ENCODE measurements at regions not wholly inside any gene's neighbourhood (a gene's known extent, or its start where the extent isn't known, plus 50 kb on each side); places are given as distances from the start of the nearest gene placed in this dataset.
"Not testable (repeated sequence)": the region's sequence is repeated elsewhere in the genome, so short reads cannot be mapped to it uniquely, and the experiment has no call there.

DNA sequence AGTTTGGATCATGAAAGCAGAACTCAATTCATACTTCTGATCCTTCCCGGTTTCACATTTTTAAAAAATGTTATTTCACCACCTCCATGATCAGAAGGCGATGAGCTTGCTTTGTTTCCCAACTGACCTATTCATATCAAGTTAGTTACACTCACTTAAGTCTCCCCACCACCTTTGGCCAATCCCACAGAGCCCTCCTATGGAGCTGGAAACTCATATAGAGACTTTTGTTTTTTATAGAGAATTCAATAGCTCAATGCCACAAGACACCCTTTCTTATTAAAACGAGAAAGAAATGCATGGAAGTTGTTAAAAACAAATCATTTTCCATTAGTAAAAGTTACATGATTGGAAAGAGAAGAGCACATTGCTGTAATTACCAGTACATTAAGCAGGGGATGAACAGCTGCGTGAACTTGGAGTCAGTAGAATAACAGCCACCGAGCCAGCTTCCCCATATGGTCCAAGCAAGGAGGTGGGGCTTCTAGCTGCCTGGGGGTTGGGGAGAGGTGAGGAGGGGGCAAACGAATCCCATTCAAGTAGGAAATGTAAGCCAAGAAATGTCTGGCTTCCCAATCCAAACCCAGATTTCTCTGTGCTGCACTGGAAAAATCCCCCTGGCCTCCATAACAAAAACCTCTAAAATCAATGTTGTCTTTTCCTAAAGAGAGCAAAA lies 614.5 kb downstream of the IRS1 start:
- no peak for DNase-seq

DNA sequence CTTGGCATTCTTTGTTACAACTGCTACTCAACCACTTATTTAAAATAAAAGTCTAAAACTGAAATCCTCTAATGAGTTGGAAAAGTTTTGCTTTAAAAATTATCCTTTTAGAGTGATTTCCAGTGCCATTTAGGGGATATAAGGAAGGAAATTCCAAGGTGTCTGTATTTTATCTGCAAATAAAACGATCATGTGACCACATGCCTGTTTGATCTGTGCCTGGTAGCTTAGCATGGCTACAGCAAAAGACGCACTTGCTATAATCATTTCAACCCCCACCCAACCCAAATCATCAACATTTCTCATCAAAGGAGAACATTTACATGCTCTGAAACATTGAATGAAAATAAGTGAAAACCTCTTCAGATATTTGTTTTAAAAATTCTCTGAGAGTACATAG lies 615.1 kb downstream of the IRS1 start:
- DNase-seq, result no peak

DNA sequence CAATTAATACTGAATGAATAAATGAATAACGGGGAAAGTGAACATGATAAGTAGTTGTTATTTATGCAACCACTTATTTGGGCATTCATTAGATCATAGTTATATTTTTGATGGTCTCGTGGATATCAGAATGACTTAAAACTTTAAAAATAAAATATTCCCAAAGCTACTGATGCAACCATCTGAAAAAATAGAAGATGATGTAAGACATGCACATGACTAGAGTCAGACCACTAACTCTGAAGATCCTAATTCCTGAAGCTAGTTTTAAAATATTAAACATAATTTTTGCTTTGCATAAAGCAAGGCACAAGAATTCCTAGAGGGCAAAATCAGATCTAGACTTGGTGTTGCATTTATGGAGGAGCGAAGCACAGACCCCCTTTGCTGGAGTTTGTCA lies 616.1 kb downstream of the IRS1 start:
- no peak for DNase-seq

DNA sequence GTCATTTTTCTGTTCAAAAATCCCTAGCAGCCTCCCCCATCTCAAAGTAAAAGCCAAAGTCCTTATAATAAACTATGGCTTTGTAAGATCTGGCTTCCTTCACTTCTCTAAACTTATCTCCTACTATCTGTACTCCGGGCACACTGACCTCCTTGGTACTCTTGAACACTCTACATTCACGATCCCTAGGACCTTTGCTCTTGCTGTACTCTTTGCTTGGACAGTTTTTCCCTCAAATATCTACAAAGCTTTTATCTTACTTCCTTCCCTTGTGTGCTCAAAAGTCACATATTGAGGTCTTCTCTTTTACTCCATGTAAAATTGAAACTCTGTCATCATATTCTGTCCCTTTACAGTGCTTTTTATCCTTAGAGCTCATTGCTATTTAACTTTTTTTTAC lies 616.6 kb downstream of the IRS1 start:
- DNase-seq, result no peak

DNA sequence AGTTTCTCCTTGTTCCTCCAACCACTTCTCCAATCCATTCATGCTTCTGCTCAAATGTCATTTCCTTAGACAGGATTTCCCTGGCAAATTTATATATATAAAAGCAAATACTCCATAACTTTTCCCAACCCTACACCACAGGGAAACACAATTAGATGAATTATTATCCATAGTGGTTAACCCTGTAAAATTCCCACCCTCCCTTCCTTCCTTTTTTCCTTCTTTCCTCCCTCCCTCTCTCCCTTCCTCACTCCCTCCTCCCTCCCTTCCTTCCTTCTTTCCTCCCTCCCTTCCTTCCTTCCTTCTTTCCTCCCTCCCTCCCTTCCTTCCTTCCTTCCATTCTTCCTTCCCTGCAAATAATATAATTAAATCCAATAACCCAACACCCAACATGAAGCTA lies 617.7 kb downstream of the IRS1 start:
- no peak for DNase-seq

DNA sequence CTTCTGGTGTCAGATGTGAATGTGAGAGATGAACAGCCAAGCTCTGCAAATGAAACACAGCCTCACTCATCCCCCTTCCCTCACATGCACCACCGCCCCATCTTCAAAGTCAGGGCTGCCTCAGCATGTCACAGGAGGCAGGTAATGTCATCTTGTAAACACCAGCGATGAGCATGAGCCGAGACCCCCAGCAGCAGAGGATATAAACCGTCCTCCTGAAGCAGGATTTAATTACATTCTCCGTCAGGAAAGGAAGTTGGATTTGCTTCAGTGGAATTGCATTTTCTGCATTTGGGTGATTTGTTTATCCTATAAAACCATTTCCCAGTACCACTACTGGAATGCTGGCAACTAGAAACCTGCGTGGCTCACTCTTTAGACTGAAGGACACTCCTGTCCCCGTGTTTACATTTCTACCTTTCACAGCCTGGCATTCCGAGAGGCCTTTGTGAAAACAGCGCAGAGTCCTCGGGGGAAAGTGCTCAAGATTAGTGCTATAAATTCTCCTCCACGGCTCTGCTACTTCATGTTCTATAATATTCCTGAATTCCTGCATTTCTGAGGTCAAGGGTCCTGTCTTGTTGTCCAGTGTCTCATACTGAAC lies 619.2 kb downstream of the IRS1 start:
- DNase-seq, result no peak

DNA sequence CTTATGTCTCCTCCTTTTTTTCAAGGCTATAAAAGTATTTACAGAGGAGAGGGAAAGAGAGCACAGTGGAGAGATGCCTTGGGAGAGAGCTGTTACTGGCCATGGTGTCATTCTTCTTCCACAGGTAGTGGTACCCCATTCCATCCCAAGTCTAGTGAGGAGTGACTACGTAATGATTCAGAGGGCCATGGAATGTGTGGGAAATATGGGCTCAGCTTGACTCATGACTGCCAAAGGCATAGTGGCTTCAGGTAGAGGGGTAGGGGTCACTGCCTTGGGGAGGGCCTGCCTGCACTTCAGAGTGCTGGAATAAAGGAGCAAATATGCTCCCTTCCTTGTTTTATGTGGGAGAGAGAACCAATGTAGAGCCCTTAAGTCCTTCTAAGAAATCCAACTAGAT lies 620.6 kb downstream of the IRS1 start:
- no peak for DNase-seq

DNA sequence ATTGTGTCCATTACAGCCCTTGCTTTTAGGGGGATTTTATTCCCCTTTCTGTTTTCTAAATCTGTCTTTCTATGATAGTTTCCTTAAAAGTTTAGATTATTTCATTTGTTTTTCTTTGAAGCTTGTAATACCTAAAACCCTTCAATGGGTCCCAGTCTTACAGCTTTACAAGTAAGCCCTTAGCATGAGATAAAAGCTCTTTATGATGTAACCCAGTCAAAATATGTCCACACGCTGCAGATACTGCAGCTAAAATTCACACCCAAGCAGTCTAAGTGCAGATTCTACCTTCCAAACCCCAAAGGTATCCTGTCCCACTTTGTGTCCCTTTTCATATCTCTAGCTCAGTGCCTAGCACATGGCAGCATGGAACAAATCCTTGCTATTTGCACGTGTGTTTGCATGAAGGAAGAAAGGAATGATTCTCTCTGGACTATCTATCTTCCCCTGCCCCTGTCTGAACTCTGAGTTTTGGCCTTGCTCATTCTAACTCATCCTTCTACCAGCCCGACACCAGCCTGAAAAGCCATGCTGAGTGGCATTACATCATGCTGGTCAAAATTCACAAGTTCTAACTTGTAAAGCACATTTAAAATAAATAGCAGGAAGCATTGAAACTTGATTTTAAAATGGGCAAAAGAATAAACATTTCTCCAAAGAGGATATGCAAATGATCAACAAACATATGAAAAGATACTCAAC lies 623.2 kb downstream of the IRS1 start:
- DNase-seq, result no peak

DNA sequence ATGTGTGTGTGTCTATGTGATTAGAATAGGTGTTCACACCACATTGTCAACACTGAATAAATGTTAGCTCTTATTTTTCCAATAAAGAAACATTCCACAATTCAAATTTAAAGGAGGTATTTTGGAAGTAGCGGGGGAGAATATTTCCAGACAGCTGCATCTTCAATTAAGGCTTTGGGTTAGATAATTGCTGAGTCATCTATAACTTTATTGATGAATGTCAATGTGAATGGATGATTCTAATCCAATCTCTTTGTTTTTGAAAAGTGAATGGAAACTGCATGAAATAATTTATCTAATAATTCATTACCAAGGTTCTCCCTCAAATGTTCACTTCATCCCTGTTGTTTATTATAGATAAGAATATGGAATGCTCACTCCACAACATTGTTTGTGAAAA lies 625.2 kb downstream of the IRS1 start:
- no peak for DNase-seq

DNA sequence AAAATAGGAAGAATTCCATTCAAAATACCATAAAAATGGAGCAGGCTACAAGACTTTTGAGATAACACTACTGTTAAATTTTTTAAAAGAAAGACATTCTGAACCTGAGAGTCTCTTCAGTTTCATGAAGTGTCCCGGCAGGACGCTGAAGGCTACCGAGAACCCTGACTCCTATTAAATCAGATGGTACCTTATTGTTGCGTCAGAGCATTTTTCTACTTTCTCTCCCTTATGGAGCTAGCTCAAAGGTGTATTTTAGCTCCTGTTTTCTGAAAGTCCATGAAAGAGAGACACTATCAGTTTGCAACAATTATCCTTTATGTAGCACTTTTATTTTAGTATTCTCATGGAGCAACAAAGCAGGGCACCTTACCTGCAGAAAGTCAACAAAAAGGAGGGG lies 626.7 kb downstream of the IRS1 start:
- DNase-seq, result no peak

DNA sequence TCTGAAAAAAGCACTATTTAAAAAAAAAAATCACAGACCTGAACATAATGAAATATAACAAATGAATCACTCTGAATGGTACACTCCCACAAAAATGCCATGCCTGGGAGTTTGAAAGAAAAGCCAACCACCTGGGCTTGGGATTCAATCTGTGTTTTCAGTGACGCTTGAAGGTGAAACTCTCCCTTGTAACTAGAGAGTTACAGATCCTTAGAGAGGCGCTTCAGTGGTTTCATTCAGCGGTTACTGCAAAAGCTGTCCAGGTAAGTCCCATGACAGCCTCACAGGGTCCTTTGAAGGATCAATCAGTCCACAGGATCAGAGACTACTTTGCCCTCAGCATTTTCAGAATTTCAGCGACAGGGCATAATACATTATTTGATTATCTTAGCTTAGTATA lies 627.3 kb downstream of the IRS1 start:
- DNase-seq, result no peak

DNA sequence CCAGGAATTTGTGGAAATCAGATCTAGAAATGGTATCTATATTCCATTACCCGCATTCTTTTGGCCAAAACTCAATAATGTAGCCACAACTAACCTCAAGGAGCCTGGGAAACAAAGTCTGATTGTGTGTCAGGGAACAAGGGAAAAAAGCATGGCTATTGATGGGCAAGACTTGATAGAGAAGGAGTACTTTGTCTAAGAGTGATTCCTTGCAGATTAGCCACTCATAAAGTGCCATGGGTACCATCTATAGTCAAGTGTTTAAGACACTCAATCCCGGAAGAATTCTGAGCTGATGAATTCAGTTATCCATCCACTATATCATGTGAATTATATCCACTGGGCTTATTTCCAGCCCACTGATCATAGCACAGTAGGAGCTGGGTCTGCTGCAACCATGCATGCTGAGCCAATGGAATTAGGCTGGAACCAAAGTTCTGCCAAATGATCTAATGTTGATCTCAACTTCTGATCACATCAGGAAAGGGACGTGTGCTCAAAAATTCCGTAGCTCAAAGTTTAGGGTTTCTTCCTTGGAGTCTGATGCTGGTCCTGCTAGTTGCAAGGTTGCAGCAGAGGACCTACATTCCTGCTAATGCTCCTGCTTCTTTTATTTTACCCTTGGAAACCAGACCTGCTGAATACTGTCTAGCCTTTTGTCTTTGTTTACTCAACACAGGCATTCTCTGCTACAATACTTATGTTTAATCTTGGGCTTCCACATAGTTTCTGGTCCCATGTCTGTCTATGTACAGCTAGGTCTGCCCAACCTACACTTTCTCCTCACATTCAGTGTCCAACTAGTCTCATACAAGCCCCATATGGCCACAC lies 629.7 kb downstream of the IRS1 start:
- no peak for DNase-seq

DNA sequence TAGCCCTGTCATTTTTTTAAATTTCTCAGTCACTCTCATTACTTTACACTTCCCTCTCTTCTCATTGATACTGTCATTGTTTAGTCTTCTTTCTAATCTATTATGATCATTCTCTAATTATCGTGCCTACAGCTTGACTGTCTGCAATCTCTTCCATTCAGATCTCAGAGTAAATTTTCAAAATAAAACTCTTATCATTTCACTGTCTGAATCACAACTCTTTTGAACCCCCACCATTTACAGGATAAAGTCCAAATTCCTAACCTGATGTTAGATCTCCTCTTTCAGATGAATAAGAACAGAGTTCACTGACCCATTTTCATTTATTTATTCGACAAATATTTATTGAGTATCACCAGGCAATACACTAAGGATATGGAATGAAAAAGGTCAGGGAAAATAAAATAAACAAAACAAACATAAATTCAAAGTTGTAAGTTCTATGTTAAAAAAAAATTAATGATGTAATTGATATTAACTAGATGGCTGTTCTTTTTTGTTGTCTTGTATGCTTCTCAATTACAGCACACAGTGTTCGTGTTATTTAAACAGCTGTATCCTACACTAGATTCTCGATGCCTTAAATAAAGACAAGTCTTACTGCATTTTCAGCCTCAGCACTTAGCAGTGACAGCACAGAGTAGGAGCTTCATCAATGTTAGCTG lies 631.0 kb downstream of the IRS1 start:
- DNase-seq, result no peak

DNA sequence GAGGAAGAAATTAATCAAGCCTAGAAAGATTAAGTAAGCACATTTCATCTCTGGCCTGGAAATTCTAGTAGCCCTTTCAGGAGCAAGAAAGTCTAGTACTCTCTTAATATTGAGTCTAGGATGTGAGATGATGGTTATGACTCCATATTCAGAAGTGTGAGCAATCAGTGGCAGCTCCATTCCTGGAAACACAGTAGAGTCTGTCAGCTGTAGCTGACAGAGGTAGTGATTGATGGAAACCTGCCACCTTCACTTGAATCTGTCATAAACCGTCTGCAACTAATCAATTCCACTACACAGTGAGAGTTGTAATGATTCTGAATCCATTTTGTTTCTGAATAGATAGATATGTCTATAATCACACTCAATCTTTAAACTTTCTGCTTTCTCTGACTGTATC lies 635.1 kb downstream of the IRS1 start:
- no peak for DNase-seq

DNA sequence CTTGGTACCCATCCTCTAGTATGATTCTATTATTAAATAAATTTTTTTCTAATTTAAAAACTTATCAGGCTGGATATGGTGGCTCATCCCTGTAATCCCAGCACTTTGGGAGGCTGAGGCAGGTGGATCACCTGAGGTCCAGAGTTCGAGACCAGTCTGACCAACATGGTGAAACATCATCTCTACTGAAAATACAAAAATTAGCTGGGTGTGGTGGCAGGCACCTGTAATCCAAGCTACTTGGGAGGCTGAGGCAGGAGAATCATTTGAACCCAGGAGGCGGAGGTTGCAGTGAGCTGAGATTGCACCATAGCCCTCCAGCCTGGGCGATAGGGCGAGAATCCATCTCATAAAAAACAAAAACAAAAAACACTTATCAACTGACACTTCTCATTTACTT lies 639.0 kb downstream of the IRS1 start:
- not testable (repeated sequence) for DNase-seq

DNA sequence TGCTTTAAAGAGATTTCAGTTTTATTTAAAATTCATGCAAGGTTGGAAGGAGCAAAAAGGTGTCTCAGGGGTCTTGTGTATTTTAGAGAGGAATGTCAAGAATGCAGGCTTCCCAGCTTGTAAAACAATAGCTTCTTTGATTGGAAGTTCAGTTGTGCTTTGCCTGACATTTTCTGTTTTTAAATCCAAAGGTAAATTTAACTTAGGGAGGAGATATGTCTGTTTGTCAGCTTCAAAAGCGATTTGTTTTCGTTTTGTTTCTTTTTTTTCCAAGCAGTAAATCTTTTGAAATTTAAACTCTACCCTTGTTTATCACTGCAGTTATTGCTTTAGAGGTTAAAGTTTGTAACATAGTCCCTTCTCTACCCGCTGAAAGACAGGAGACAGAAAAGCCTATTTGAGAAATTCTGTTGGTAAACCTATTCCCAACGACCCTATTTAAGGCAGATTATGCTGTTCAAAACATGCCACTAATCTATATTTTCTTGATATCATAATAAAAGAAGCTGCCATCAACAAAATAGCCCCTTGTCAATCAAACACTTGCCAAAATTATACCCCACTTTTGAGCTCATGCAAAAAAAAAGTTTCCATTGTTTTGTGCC lies 639.6 kb downstream of the IRS1 start:
- DNase-seq, result no peak

DNA sequence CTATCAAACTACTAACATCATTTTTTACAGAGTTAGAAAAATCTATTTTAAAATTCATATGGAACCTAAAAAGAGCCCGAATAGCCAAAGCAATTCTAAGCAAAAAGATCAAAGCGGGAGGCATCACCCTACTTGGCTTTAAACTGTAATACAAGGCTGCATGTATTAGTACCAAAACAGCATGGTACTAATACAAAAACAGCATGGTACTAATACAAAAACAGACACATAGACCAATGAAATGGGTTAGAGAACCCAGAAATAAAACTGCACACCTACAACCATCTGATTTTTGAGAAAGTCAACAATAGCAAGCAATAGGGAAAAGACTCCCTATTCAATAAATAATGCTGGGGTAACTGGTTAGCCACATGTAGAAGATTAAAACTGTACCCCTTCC lies 640.7 kb downstream of the IRS1 start:
- DNase-seq, result no peak

DNA sequence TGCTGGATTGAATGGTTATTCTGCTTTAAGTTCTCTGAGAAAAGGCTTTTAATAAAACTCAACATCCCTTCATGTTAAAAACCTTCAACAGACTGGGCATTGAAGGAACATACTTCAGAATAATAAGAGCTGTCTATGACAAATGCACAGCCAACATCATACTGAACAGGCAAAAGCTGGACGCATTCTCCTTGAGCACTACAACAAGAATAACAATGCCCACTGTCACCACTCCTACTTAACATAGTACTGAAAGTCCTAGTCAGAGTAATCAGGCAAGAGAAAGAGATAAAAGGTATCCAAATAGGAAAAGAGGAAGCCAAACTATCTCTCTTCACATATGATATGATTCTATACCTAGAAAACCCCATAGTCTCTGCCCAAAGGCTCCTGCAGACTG lies 641.4 kb downstream of the IRS1 start:
- no peak for DNase-seq

DNA sequence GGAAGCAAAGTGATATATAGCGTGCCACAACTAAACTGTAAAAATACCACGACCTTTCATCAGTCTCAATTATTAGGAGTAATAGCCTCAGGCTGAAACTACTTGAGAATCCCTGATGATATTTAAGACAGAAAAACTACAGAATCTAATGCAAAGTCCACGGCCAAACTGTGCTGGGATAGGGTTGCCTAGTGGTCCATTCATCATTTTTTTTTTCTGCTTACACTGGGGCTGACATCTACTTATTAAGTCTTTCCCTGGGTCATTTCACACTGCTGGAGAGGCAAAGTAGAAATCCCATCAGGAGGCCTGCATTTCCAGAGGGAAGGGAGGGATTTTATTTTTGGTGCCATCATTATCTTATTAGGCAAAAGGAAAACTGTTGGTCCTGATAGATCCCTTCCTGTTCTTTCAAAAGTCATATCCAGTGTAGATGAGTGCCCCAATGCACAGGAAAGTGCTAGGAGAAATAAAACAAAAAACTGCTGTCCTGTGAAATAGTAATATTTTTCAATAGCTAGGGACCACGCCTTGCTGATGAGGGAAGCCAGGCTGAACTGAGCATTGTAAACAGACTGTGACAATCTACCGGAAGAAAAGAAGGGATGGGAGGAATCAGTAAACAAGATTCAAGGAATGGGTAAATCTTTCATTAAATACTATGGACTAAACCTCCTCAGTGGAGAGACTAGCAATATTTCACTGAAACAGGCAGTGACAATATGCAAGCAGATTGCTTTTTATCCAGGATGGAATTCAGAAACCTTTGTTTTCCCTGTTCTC lies 644.3 kb downstream of the IRS1 start:
- DNase-seq, result no peak

DNA sequence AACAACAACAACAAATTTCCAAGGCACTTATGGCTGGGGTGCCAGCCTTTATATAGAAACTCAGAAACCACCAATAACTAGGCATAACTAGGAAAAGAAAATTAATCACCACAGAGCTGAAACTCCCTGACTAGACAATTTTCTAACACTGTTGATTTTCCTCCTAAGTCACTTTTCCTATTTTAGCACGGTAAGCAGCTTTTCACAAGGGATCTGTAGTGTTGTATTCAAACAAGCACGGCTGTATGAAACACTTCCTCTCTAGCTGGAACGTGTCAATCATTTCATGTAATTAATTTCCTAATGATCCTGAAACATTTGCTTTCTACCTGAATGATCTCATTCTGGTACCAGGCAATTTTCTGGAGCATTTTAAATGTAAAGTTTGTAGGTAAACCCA lies 645.0 kb downstream of the IRS1 start:
- DNase-seq, result no peak

DNA sequence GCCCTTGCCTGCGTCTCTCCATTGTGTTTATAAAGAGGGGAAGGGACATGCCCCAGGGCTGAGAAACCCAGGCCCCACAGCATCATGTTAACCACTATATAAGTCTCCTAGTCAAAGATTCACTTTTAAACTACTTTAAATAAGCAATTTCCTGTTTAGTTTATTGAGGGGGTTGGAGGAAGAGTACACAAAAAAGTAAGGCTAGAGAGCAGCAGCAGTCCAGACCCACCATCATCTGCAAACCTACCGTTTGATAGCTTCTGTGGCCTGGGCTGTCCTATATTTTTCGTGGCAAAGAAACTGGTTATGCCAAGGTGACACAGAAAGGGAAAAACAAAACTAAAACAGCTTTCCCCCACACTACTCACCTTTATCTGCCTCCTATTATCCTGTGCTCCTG lies 646.1 kb downstream of the IRS1 start:
- DNase-seq, result no peak

DNA sequence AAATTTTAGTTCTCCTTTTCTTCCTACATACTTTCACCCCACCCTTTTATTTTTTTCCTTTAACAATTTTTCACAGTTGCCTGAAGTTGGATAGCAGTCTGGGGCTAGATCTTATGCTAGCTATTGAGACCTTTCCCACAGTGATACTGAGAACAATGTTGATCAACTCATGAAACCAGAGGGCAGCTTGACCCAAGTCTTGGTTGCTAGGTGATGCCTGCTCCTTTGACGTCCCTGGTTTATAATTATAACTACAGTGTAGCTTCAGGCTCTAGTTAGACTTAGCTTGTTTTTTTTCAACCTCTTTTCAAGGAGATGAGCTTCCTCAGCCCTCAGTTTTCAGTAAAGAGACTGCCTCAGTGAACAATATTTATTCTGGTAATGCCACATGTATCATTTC lies 648.5 kb downstream of the IRS1 start:
- no peak for DNase-seq

Measured in activated CD4-positive, CD25-positive, alpha-beta regulatory T cell (primary cell).